ENCODE measurements at regions not wholly inside any gene's neighbourhood (a gene's known extent, or its start where the extent isn't known, plus 50 kb on each side); places are given as distances from the start of the nearest gene placed in this dataset.

DNA sequence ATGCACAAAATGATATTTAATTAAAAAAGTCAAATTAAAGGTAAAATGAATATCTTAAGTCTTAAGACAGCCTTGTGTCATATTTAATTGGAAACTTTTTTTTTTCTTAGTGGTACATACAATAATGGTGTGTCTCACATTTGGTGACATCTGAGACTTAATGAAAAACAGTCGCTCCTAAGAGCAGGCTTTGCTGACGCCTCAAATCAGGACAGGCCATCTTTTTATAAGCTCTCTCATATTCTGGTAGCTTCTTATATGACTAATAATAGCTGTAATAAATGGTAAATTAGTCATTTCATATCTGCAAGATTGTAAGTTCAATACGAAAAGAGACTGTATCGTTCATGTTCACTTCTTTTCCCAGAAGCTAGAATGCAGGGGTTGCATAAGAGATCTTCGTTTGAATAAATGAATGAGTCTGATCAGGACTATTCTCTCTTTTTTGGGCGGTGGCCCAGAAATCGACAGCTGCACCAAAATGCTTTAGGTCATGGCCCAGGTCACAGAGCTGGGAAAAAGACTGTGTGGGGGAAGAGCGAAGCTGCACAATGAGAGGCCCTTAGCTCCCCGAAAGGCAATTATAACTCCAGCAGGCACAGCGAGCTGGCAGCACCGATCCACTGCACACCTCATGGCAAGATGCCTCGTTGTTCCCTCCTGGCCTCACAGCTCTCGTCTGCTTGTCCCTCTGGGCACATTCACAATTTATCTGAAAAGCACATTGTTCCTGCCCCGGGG lies 69.4 kb downstream of the NRN1 start:
- Histone ChIP-seq H3K27me3 (no peaks in the 10 kb centered on the region), H3K4me3 (no peak overlapping the region), H3K4me1 (ENCODE audit: insufficient read depth) (no peaks in the 10 kb centered on the region), H2AFZ (no peak overlapping the region), H3K36me3 (replicated peaks; ENCODE audit: insufficient read depth, low read depth) (no peaks in the 10 kb centered on the region), H3K9me3 (ENCODE audit: low read depth) (no peaks in the 10 kb centered on the region), H3K9me2 (replicated peaks; ENCODE audit: insufficient read depth) (no peaks in the 10 kb centered on the region), H4K20me1 (ENCODE audit: insufficient read depth, poor library complexity, severe bottlenecking) (no peaks in the 10 kb centered on the region), H3K79me2 (no peaks in the 10 kb centered on the region), H3K27ac (no peak overlapping the region), H3K4me2 (no peak overlapping the region)
- no peak for DNase-seq (ENCODE audit: low spot score)
- TF ChIP-seq EZH2phosphoT487 (IDR thresholded peaks at IDR 0.05; ENCODE audit: low read depth, severe bottlenecking, unreplicated experiment) (no peak), EZH2 (IDR thresholded peaks at IDR 0.05; ENCODE audit: borderline replicate concordance) (no peak), CTCF (IDR thresholded peaks at IDR 0.05; ENCODE audit: poor library complexity) (no peak)
- WGBS (ENCODE audit: low lambda C conversion rate, missing lambda C conversion rate), result 72% methylated on average over 14 of the region's 14 CpGs

- no peaks in the 10 kb centered on the region for H3K4me1 ChIP-seq (ENCODE audit: insufficient read depth)
- TF ChIP-seq EZH2 (IDR thresholded peaks at IDR 0.05; ENCODE audit: borderline replicate concordance) (no peak), EZH2phosphoT487 (IDR thresholded peaks at IDR 0.05; ENCODE audit: low read depth, severe bottlenecking, unreplicated experiment) (no peak), CTCF (IDR thresholded peaks at IDR 0.05; ENCODE audit: poor library complexity) (no peak)
- no peaks in the 10 kb centered on the region for H3K9me3 ChIP-seq (ENCODE audit: low read depth)
- no peak overlapping the region for H2AFZ ChIP-seq
- no peaks in the 10 kb centered on the region for H3K9me2 ChIP-seq (replicated peaks; ENCODE audit: insufficient read depth)
- WGBS (ENCODE audit: low lambda C conversion rate, missing lambda C conversion rate), result 94% methylated on average over 8 of the region's 8 CpGs
- H3K4me3 ChIP-seq, result no peak overlapping the region
- H3K27ac ChIP-seq, result no peak overlapping the region
- no peak overlapping the region for H3K4me2 ChIP-seq
- no peaks in the 10 kb centered on the region for H3K79me2 ChIP-seq
- H4K20me1 ChIP-seq (ENCODE audit: insufficient read depth, poor library complexity, severe bottlenecking), result no peaks in the 10 kb centered on the region
- no peaks in the 10 kb centered on the region for H3K36me3 ChIP-seq (replicated peaks; ENCODE audit: insufficient read depth, low read depth)
- no peaks in the 10 kb centered on the region for H3K27me3 ChIP-seq
- DNase-seq (ENCODE audit: low spot score), result no peak
These were observed 70.1 kb downstream of the NRN1 start for GRCh38 chr6:5936631-5937030.

DNA sequence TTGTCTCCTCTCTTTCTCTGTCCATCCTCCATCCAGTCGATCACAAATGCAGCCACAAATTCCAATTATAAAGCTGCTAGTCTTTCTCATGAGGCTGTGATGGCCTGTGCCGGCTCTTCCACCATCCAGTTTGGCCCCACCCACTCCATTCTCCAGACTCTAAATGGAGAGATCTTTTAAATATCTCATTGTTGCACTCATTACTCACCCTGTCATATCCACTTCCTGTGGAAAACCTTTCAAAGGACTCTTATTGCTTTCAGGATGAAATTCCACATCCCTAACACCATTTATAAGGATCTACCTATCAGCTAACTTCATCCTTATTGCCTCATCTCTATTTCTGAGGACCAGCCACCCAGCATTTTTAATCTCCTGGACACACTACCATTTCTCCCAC lies 70.6 kb downstream of the NRN1 start:
- 64% methylated on average over 2 of the region's 2 CpGs for WGBS (ENCODE audit: low lambda C conversion rate, missing lambda C conversion rate)
- H3K36me3 ChIP-seq (replicated peaks; ENCODE audit: insufficient read depth, low read depth), result no peaks in the 10 kb centered on the region
- no peaks in the 10 kb centered on the region for H3K9me3 ChIP-seq (ENCODE audit: low read depth)
- no peak for DNase-seq (ENCODE audit: low spot score)
- H3K4me2 ChIP-seq, result no peak overlapping the region
- no peaks in the 10 kb centered on the region for H3K9me2 ChIP-seq (replicated peaks; ENCODE audit: insufficient read depth)
- no peaks in the 10 kb centered on the region for H4K20me1 ChIP-seq (ENCODE audit: insufficient read depth, poor library complexity, severe bottlenecking)
- TF ChIP-seq CTCF (IDR thresholded peaks at IDR 0.05; ENCODE audit: poor library complexity) (no peak), EZH2phosphoT487 (IDR thresholded peaks at IDR 0.05; ENCODE audit: low read depth, severe bottlenecking, unreplicated experiment) (no peak), EZH2 (IDR thresholded peaks at IDR 0.05; ENCODE audit: borderline replicate concordance) (no peak)
- H3K79me2 ChIP-seq, result no peaks in the 10 kb centered on the region
- H3K27me3 ChIP-seq, result no peaks in the 10 kb centered on the region
- no peak overlapping the region for H3K4me3 ChIP-seq
- H2AFZ ChIP-seq, result no peak overlapping the region
- no peaks in the 10 kb centered on the region for H3K4me1 ChIP-seq (ENCODE audit: insufficient read depth)
- no peak overlapping the region for H3K27ac ChIP-seq
